Liver (tissue), 8 donors: ENCODE measurements at regions not wholly inside any gene's neighbourhood (a gene's known extent, or its start where the extent isn't known, plus 50 kb on each side); places are given as distances from the start of the nearest gene placed in this dataset.

ENCODE experiments used
- DNase-seq: peaks from one replicate; pipeline ENCODE4 v3.0.0-alpha.2; 2017; ENCODE audit warnings: low spot score
- H3K27ac ChIP-seq, 2 donors: one replicate each; pipeline ENCODE4 v1.7.0; 2013; ENCODE audit warnings: inconsistent platforms in 2 of 2, low read length in 2 of 2, control low read depth in 1 of 2, low read depth in 1 of 2, mild to moderate bottlenecking in 1 of 2
- H3K27me3 ChIP-seq, 4 donors: one replicate each; pipeline versions ENCODE4 v1.6.1 to v1.7.0; 2013; ENCODE audit warnings: low read length in 3 of 4, inconsistent platforms in 1 of 4, mild to moderate bottlenecking in 1 of 4, moderate library complexity in 1 of 4; ENCODE audit not compliant: control insufficient read depth in 4 of 4, insufficient read depth in 4 of 4
- H3K36me3 ChIP-seq, 4 donors: one replicate each; pipeline versions ENCODE4 v1.6.1 to v1.7.0; 2013; ENCODE audit warnings: low read length in 3 of 4, mild to moderate bottlenecking in 3 of 4, low read depth in 1 of 4, moderate library complexity in 1 of 4; ENCODE audit not compliant: control insufficient read depth in 4 of 4, insufficient read depth in 3 of 4
- H3K4me1 ChIP-seq, 4 donors: one replicate each; pipeline versions ENCODE4 v1.6.1 to v1.7.0; 2013; ENCODE audit warnings: low read length in 3 of 4, mild to moderate bottlenecking in 3 of 4, moderate library complexity in 1 of 4; ENCODE audit not compliant: control insufficient read depth in 4 of 4, insufficient read depth in 4 of 4
- H3K4me3 ChIP-seq, 3 donors: one replicate each; pipeline versions ENCODE4 v1.6.1 to v1.7.0; 2013; ENCODE audit warnings: low read length in 3 of 3, control low read depth in 1 of 3, low read depth in 1 of 3, mild to moderate bottlenecking in 1 of 3
- H3K9ac ChIP-seq, 2 donors: one replicate each; pipeline ENCODE4 v1.7.0; 2013; ENCODE audit warnings: low read length in 2 of 2, mild to moderate bottlenecking in 2 of 2, moderate library complexity in 2 of 2, control low read depth in 1 of 2, low read depth in 1 of 2
- H3K9me3 ChIP-seq, 4 donors: one replicate each; pipeline versions ENCODE4 v1.6.1 to v1.7.0; 2013; ENCODE audit warnings: low read length in 3 of 4; ENCODE audit not compliant: control insufficient read depth in 4 of 4
- ATF3 ChIP-seq: IDR thresholded peaks from 2 replicates; pipeline ENCODE4 v1.6.1; 2016; ENCODE audit warnings: antibody characterized with exemption
- CTCF ChIP-seq: fragments of 150-350 bp; IDR thresholded peaks from 2 replicates; pipeline ENCODE4 v1.5.1; 2017; ENCODE audit warnings: improper control_type of control experiment, low read depth, low read length; ENCODE audit not compliant: missing input control
- EGR1 ChIP-seq, 2 donors: IDR thresholded peaks; 2 replicates each; pipeline ENCODE4 v1.6.1; 2016 to 2018; ENCODE audit warnings: antibody characterized with exemption in 2 of 2, low read depth in 2 of 2
- FOXA1 ChIP-seq: IDR thresholded peaks from 2 replicates; pipeline ENCODE4 v1.6.1; 2016; ENCODE audit warnings: antibody characterized with exemption
- GABPA ChIP-seq, 2 donors: IDR thresholded peaks in 1 of 2; conservative IDR thresholded peaks in 1 of 2; 2 replicates each; pipeline ENCODE4 v1.6.1; 2016; ENCODE audit warnings: antibody characterized with exemption in 2 of 2, mild to moderate bottlenecking in 1 of 2, moderate library complexity in 1 of 2
- HNF4A ChIP-seq, 2 donors: conservative IDR thresholded peaks; 2 replicates each; pipeline ENCODE4 v1.6.1; 2016; ENCODE audit warnings: antibody characterized with exemption in 2 of 2, mild to moderate bottlenecking in 2 of 2
- HNF4G ChIP-seq: IDR thresholded peaks from 2 replicates; pipeline ENCODE4 v1.6.1; 2016; ENCODE audit warnings: antibody characterized with exemption
- JUND ChIP-seq, 2 donors: IDR thresholded peaks; 2 replicates each; pipeline ENCODE4 v1.6.1; 2016; ENCODE audit warnings: antibody characterized with exemption in 2 of 2
- MAX ChIP-seq: IDR thresholded peaks from 2 replicates; pipeline ENCODE4 v1.6.1; 2016; ENCODE audit warnings: antibody characterized with exemption
- NR2F2 ChIP-seq: IDR thresholded peaks from 2 replicates; pipeline ENCODE4 v1.6.1; 2016; ENCODE audit warnings: antibody characterized with exemption
- RAD21 ChIP-seq, 2 donors: IDR thresholded peaks; 2 replicates each; pipeline ENCODE4 v1.6.1; 2016; ENCODE audit warnings: antibody characterized with exemption in 2 of 2, mild to moderate bottlenecking in 2 of 2
- REST ChIP-seq: IDR thresholded peaks from 2 replicates; pipeline ENCODE4 v1.6.1; 2016; ENCODE audit warnings: antibody characterized with exemption, mild to moderate bottlenecking
- RXRA ChIP-seq, 2 donors: IDR thresholded peaks; 2 replicates each; pipeline ENCODE4 v1.6.1; 2017 to 2018; ENCODE audit warnings: antibody characterized with exemption in 2 of 2, mild to moderate bottlenecking in 1 of 2
- SP1 ChIP-seq: IDR thresholded peaks from 2 replicates; pipeline ENCODE4 v1.6.1; 2018; ENCODE audit warnings: antibody characterized with exemption, mild to moderate bottlenecking
- TAF1 ChIP-seq: conservative IDR thresholded peaks from 2 replicates; pipeline ENCODE4 v1.6.1; 2016; ENCODE audit warnings: antibody characterized with exemption, mild to moderate bottlenecking
- YY1 ChIP-seq: IDR thresholded peaks from 2 replicates; pipeline ENCODE4 v1.6.1; 2016; ENCODE audit warnings: antibody characterized with exemption, mild to moderate bottlenecking
- WGBS: extraction: QIAGEN DNeasy Blood & Tissue Kit; methylation state at CpG from one replicate; pipeline ENCODE4 v1.1.7; 2013; 5-methylcytosine and 5-hydroxymethylcytosine counted together
- donor health status: healthy.
- donor health status: healthy.
- donor health status: healthy.
- donor health status: healthy.
- donor health status: healthy.

- no peak for TF ChIP-seq JUND (IDR thresholded peaks at IDR 0.05)
- peak; percentile 42 for TF ChIP-seq YY1
- peak; percentile 83 to 87 for TF ChIP-seq RAD21 (IDR thresholded peaks at IDR 0.05)
- no peak for TF ChIP-seq TAF1
- TF ChIP-seq SP1, result no peak
- no peak for TF ChIP-seq RXRA (IDR thresholded peaks at IDR 0.05)
- TF ChIP-seq NR2F2, result no peak
These were observed 292.5 kb downstream of the PARP8 start (continued) for GRCh38 chr5:50958852-50959457.

GRCh38 chr5:50962934-50963872 lies 296.8 kb downstream of the PARP8 start:
- Histone ChIP-seq H3K27ac (no peak overlapping the region), H3K4me1 (peaks cover 6 to 33% (median 25%) of the 10 kb centered on the region in 4 donors), H3K27me3 (peaks cover 0 to 18% (median 7%) of the 10 kb centered on the region in 4 donors), H3K9me3 (no peaks in the 10 kb centered on the region), H3K36me3 (no peaks in the 10 kb centered on the region), H3K9ac (no peak overlapping the region), H3K4me3 (peak overlapping the region in 2 of 3 donors; percentile 44 to 54)
- TF ChIP-seq RAD21 (IDR thresholded peaks at IDR 0.05) (peak; percentile 97), MAX (no peak), CTCF (peak; percentile 96), RXRA (IDR thresholded peaks at IDR 0.05) (no peak)
- DNase-seq, result peak; percentile 69
- WGBS, result 1% methylated on average over 44 of the region's 44 CpGs

- 8% methylated on average over 33 of the region's 33 CpGs for WGBS
- H3K36me3 ChIP-seq, result no peaks in the 10 kb centered on the region
- H3K9me3 ChIP-seq, result no peaks in the 10 kb centered on the region
- no peak overlapping the region for H3K9ac ChIP-seq
- no peak overlapping the region for H3K27ac ChIP-seq
- peaks cover 0 to 25% (median 11%) of the 10 kb centered on the region in 4 donors for H3K27me3 ChIP-seq
- H3K4me1 ChIP-seq, result peaks cover 10 to 42% (median 34%) of the 10 kb centered on the region in 4 donors
- TF ChIP-seq TAF1, result no peak
- no peak for TF ChIP-seq HNF4G
- TF ChIP-seq RAD21 (IDR thresholded peaks at IDR 0.05), result no peak
- TF ChIP-seq ATF3, result no peak
- TF ChIP-seq HNF4A (conservative IDR thresholded peaks at IDR 0.05), result no peak
- no peak for TF ChIP-seq SP1
- TF ChIP-seq FOXA1, result no peak
- no peak for TF ChIP-seq RXRA (IDR thresholded peaks at IDR 0.05)
- TF ChIP-seq REST, result no peak
- TF ChIP-seq CTCF, result no peak
- no peak for TF ChIP-seq EGR1 (IDR thresholded peaks at IDR 0.05; ENCODE audit: low read depth in 2 of 2)
- TF ChIP-seq GABPA (IDR thresholded peaks at IDR 0.05 in 1 of 2, conservative IDR thresholded peaks at IDR 0.05 in 1 of 2), result no peak
- no peak for TF ChIP-seq YY1
- no peak for TF ChIP-seq JUND (IDR thresholded peaks at IDR 0.05)
- no peak for DNase-seq
- H3K4me3 ChIP-seq, result peak overlapping the region in 1 of 3 donors; percentile 44
These were observed 297.7 kb downstream of the PARP8 start for GRCh38 chr5:50963971-50964745.
